Stimulated activated CD4-positive, alpha-beta T cell treated with anti-CD3 and anti-CD28 coated beads, Interleukin-12 subunit alpha, Interleukin-12 subunit beta, amount 100 ng/mL, for 24 hours (primary cell): ENCODE measurements at regions not wholly inside any gene's neighbourhood (a gene's known extent, or its start where the extent isn't known, plus 50 kb on each side); places are given as distances from the start of the nearest gene placed in this dataset.
"Not testable (repeated sequence)": the region's sequence is repeated elsewhere in the genome, so short reads cannot be mapped to it uniquely, and the experiment has no call there.

Experiments used
- DNase-seq, 2 experiments: peaks; one replicate each; pipeline ENCODE4 v3.0.0-alpha.2; 2020; ENCODE audit warnings: low read depth in 2 of 2

DNA sequence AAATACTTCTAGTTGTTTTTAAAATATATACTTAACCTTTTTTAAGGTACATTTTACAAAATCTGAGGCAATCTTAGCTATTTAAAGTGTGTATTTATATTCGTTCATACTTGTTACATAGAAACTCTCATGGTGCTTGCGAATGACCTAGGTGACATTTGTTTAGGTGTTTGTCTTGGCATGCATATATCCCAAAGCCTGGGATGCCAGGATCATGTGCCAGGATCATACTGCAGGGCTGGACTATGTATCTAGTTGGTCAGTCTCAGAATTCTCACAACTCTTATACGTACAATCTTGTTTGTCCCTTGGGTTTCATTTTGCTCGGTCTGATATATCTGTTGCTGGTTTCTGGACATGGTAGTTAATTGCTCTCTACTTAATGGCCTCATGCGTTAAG, 109.9 kb upstream of the WIPF3 start:
- DNase-seq, result not testable (repeated sequence)

DNA sequence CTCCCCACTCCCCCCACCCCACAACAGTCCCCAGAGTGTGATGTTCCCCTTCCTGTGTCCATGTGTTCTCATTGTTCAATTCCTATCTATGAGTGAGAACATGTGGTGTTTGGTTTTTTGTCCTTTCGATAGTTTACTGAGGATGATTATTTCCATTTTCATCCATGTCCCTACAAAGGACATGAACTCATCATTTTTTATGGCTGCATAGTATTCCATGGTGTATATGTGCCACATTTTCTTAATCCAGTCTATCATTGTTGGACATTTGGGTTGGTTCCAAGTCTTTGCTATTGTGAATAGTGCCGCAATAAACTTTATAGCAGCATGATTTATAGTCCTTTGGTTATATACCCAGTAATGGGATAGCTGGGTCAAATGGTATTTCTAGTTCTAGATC, 106.6 kb upstream of the WIPF3 start:
- not testable (repeated sequence) for DNase-seq

DNA sequence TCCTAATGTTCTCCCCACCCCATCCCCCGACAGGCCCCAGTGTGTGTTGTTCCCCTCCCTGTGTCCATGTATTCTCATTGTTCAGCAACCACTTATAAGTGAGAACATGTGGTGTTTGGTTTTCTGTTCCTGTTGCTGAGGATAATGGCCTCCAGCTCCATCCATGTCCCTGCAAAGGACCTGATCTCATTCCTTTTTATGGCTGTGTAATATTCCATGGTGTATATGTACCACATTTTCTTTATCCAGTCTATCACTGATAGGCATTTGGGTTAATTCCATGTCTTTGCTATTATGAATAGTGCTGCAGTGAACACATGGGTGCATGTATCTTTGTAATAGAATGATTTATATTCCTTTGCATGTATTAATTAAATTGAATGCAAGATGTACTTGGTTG, 104.8 kb upstream of the WIPF3 start:
- DNase-seq, result not testable (repeated sequence)

DNA sequence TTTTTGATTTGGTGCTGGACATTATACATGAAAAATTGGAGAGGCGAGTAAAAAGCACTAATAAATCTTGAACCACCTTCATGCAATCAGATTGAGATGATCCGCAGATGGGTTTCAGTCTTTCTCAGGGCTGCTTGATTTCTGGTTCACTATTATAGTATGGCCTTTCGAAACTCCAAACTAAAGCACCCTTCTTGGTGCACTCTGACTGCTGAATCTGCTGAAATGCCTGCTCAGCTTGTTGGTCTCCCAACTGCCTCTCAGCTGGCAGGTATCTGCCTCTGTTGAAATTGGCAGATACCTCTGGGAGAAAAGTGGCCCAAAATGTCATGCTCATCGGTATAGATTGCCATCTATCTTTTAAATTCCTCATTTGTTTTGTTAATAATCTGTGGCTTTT, 102.5 kb upstream of the WIPF3 start:
- DNase-seq, result not testable (repeated sequence)

DNA sequence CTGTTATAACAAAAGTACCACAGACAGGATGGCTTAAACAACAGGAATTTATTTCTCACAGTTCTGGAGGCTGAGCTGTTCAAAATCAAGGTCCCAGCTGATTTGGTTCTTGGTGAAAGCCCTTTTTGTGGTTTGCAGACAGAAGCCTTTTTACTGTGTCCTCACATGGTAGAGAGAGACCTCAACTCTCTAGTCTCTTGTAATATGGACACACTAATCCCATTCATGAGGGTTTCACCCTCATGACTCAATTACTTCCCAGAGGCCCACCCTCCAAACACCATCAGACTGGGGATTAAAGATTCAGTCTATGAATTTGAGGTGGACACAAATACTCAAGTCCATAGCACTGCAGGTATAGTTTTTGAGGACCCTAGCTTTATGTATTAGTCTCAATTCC, 97.3 kb upstream of the WIPF3 start:
- not testable (repeated sequence) for DNase-seq

DNA sequence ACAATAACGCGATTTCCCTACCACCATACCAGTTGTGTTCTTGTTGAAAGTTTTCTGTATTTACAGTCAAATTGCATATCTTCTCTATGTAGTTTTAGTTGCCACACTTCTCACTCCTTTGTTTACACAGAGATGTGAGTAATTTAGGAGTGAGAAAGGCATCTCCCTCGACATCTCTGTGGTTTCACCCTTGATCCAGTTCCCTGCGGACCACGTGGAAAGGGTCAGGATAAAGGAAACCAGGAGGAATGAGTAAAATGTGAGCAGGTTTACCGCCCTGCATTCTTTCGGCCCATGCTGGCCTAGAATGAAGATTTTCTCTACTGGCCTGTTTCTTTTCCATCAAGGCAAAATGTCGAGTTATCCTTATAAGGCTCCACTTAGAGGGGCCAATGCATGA, 83.2 kb upstream of the WIPF3 start:
- DNase-seq, result not testable (repeated sequence)

DNA sequence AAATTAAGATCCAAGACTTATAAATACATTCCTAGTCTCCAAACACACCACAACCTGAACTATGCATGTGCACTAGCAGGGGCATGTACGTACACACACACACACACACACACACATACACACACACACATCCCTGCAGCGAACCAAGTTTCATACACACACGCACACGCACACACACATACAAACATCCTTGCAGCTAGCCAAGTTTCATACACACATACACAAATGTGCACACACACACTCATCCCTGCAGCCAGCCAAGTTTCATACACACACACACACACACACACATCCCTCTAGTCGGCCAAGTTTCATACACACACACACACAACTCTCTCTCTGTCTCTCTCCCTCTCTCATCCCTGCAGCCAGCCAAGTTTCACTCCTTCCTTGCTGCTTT, 82.7 kb upstream of the WIPF3 start:
- DNase-seq, result no peak

DNA sequence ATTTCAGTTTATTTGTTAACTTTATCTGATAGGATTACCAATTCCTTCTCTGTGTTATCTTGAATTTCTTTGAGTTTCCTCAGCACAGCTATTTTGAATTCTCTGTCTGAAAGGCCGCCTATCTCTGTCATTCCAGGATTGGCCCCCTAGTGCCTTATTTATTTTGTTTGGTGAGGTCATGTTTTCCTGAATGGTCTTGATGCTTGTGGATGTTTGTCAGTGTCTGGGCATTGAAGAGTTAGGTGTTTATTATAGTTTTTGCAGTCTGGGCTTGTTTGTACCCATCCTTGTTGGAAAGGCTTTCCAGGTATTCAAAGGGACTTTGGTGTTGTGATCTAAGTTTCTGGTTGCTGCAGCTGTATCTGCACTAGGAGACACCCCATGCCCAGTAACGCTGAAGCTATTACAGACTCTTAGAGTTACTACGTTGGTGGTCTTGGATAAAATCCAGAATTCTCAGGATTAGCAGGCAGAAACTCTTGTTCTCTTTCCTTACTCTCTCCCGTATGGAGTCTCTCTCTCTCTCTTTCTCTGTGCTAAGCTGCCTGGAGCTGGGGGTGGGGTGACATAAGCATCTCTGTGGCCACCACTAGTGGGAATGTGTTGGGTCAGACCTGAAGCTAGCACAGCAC, 76.7 kb upstream of the WIPF3 start:
- not testable (repeated sequence) for DNase-seq

DNA sequence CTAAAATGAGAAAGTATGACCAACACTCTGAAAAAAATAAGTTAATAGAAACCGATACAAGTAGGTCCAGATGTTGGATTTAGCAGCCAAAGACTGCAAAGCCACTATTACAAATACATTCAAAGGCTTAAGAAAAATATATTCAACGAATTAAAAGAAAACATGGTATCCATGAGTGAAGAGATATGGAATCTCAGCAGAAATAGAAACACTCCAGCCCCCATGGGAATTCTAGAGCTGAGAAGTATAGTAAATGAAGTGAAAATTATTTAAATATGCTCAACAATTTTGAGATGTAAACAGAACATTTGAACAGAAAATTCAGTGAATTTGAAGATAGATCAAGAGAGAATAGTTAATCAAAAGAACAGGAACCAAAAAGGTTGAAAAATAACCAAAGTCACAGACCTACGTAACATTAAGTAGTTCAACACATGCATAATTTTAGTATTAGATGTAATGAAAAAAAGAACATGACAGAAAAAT, 72.0 kb upstream of the WIPF3 start:
- no peak for DNase-seq

DNA sequence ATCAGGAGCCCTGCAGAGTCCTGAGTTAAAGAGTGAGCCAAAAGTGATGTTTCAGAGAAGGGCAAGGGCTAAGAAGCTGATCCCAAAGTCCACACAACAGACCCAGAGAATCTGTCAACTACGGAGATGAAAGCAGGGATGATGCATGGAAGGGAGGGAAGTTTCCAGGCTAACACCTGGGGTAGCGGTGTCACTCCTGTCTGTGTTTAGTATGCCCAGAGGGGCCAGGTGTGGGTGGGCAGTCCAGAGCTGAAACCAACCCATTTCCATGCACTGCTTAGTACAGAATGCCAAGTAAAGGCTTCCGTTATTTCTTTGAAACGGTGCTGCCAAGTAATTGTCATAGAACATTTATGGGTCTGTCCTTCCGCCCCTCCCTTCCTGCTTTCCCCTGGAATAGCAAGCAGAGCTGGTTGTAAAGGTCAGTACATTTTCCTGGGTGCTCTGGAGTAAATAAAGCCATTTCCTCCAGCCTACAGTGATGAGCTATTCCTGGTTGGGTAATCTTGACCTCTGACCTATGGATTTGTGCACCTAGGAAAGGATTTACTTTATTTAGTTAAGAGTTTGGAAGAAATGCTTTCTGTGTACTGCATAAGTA, 58.6 kb upstream of the WIPF3 start:
- DNase-seq, result not testable (repeated sequence)

DNA sequence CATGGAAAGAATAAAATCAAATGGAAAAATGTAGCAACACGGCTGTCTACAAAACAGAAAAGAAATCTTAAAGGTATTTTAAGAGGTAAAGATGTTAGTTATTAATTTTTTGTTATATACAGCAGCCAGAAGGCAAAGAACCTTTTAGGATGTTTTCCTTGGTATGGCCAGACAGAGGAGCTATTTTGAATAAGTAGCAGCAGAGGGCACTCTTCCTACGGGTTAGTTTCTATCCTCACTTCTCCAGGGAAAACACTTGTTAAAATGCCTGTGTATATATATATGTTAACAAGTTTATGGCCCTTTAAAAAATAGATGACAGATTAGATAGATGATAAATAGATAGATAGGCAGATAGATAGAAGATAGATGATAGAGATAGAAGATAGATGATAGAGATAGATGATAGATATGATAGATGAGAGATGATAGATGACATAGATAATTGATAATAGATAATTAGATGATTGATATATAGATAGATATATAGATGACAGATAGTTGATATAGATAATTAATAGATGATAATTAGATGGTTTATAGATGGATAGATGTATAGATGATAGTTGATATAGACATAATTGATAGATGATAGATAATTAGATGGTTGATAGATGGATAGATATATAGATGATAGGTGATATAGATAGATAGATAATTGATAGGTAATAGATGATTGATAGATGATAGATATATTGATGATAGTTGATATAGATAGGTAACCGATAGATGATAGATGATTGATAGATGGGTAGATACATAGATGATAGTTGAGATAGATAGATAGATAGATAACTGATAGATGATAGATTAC, 57.8 kb upstream of the WIPF3 start:
- no peak for DNase-seq

DNA sequence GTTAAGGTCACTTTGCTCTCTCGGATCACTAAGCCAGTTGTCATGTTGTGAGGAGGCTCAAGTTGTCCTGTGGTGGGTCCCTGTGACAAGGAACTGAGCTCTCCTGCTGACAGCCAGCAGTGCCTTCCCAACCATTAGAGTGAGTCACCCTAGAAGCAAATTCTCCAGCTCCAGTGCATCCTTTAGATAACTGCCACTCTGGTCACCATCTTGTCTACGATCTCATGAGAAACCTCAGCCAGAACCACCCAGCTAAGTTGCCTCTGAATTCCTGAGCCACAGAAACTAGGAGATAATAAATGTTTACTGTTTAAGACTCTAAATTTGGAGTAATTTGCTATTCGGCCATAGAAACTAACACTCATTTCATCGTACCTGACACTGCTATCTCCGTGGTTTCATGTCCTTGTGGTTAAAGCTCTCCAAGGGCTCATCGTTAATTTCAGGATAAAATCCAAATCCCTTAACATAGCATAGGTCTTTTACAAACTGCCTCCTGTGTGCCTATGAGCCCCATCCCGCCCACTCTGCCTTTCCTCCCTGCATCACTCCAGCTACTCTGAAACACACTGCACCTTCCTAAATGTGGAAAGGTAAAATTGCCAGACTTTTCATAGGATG, 56.5 kb upstream of the WIPF3 start:
- no peak for DNase-seq

DNA sequence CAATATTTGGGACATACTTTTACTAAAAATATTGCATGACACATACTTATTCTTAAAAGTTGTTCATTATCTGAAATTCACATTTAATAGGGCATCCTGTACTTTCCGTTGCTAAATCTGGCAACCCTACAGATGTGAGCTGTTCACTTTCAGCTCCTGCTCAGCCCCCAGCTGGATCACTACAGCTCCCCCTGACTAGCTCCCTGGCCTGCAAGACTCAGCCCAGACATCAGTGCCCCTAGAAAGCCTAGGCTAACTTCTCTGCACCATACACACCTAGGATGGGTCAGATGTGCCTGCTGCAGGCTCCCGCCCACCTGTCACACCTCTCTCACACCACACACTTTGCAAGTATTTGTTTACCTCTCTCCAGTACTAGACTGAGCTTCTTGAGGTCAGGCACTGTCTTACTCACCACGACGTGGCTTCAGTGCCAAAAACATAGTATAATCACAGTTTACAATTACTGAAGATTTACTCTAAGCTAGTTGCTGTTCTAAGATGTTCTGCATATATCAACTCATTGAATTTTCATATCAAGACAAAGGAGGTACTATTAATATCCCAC, 55.9 kb upstream of the WIPF3 start:
- not testable (repeated sequence) for DNase-seq

DNA sequence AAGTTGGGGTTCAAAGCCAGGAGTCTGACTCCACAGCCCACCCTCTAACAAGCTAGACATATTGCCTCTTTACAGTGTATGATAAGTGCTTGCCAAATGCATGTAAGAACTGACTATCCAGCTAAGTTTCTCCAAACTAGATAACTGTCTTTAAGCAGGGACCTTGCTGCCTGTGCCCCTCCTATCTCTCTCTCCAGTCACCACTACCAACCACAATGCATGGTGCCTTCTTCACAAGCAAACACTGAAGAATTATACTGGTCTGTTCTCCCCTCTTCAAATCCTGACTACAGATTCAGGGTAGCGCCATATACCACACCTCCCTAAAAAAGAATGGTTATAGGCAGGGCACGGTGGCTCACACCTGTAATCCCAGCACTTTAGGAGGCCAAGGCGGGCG, 55.3 kb upstream of the WIPF3 start:
- not testable (repeated sequence) for DNase-seq

DNA sequence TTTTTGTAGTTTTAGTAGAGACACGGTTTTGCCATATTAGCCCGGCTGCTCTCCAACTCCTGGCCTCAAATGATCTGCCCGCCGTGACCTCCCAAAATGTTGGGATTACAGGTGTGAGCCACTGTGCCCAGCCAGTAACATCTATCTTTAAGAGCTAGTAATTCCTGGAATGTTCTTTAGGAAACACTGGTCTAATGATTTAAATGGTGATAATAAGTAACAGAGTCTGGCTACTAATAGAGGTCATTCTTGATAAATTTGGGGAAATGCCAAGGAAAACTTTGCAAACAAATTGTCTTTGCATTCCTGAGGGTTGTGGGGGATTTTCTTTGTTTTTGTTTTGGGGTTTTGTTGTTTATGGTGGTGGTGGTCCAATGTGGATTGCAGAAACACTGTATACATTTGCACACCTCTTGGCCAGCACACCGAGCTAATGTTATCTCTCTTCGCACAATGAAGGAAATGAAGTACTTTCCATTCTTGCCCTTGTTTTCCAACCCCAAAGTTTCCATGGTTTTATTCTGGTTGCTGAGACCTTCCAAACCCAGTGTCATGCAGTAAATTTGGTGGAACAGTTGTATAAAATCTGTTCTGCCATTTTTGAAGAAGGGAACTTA, 51.3 kb upstream of the WIPF3 start:
- DNase-seq, result no peak
